Fibroblast of lung (primary cell): ENCODE measurements at regions not wholly inside any gene's neighbourhood (a gene's known extent, or its start where the extent isn't known, plus 50 kb on each side); places are given as distances from the start of the nearest gene placed in this dataset.
A peak's percentile ranks its signal among the peaks of the same experiment; 100 is the strongest.

ENCODE experiments used
- DNase-seq, 2 donors: peaks; one replicate each; pipeline versions ENCODE4 v3.0.0 to v3.0.0-alpha.2; 2010; ENCODE audit warnings: low read depth in 2 of 2
- H2AFZ ChIP-seq: 2 replicates; pipeline ENCODE4 v1.5.1; 2012; ENCODE audit warnings: low read length, control low read depth, inconsistent platforms
- H3K27ac ChIP-seq: 2 replicates; pipeline ENCODE4 v1.5.1; 2011; ENCODE audit warnings: low read length, control low read depth; ENCODE audit not compliant: insufficient read depth
- H3K27me3 ChIP-seq: 2 replicates; pipeline ENCODE4 v1.5.1; 2011; ENCODE audit warnings: mild to moderate bottlenecking, low read length; ENCODE audit not compliant: control insufficient read depth, insufficient read depth
- H3K36me3 ChIP-seq: 2 replicates; pipeline ENCODE4 v1.5.1; 2011; ENCODE audit warnings: low read length; ENCODE audit not compliant: control insufficient read depth, insufficient read depth
- H3K4me1 ChIP-seq: 2 replicates; pipeline ENCODE4 v1.5.1; 2011; ENCODE audit warnings: low read length; ENCODE audit not compliant: control insufficient read depth, insufficient read depth; ENCODE audit errors: extremely low read depth
- H3K4me2 ChIP-seq: 2 replicates; pipeline ENCODE4 v1.5.1; 2011; ENCODE audit warnings: low read length, control low read depth; ENCODE audit not compliant: insufficient read depth; ENCODE audit errors: extremely low read depth
- H3K4me3 ChIP-seq, 4 experiments: fragments of 200-600 bp in 1 of 4; sonication (generic) in 1 of 4; replicated peaks in 1 of 4; 2 replicates each; pipeline ENCODE4 v1.5.1; 2011 to 2016; ENCODE audit warnings: low read length in 4 of 4, low read depth in 3 of 4, mild to moderate bottlenecking in 3 of 4, control low read depth in 2 of 4, inconsistent platforms in 1 of 4, mixed read lengths in 1 of 4; ENCODE audit not compliant: insufficient read depth in 1 of 4; ENCODE audit errors: control extremely low read depth in 1 of 4
- H3K79me2 ChIP-seq: 2 replicates; pipeline ENCODE4 v1.5.1; 2012; ENCODE audit warnings: mild to moderate bottlenecking, low read length, inconsistent platforms; ENCODE audit not compliant: control insufficient read depth, insufficient read depth
- H3K9ac ChIP-seq: 2 replicates; pipeline ENCODE4 v1.5.1; 2011; ENCODE audit warnings: mild to moderate bottlenecking, low read length, control low read depth; ENCODE audit not compliant: insufficient read depth
- H3K9me3 ChIP-seq: 2 replicates; pipeline ENCODE4 v1.5.1; 2012; ENCODE audit warnings: low read depth, low read length; ENCODE audit not compliant: control insufficient read depth, insufficient read depth
- H4K20me1 ChIP-seq: 2 replicates; pipeline ENCODE4 v1.5.1; 2011; ENCODE audit warnings: low read length; ENCODE audit not compliant: control insufficient read depth, insufficient read depth; ENCODE audit errors: extremely low read depth
- CTCF ChIP-seq, 2 donors: IDR thresholded peaks in 1 of 2; conservative IDR thresholded peaks in 1 of 2; 1 replicate in 1 of 2; 2 replicates in 1 of 2; pipeline ENCODE4 v1.5.1; 2011 to 2012; ENCODE audit warnings: low read length in 2 of 2, control low read depth in 1 of 2, inconsistent platforms in 1 of 2, low read depth in 1 of 2, mild to moderate bottlenecking in 1 of 2
- EZH2 ChIP-seq: IDR thresholded peaks from 2 replicates; pipeline ENCODE4 v1.5.1; 2012; ENCODE audit warnings: low read length, control low read depth, mild to moderate bottlenecking; ENCODE audit errors: missing control alignments

GRCh38 chr14:80395031-80395430 is 183.7 kb upstream of the DIO2 start:
- Histone ChIP-seq H3K9ac (no peak overlapping the region), H3K79me2 (no peaks in the 10 kb centered on the region), H3K36me3 (no peaks in the 10 kb centered on the region), H3K4me3 (no peak overlapping the region), H4K20me1 (no peaks in the 10 kb centered on the region), H3K4me1 (no peaks in the 10 kb centered on the region), H2AFZ (no peak overlapping the region), H3K27me3 (no peaks in the 10 kb centered on the region), H3K4me2 (no peak overlapping the region), H3K27ac (no peak overlapping the region), H3K9me3 (no peaks in the 10 kb centered on the region)
- TF ChIP-seq EZH2 (no peak), CTCF (conservative IDR thresholded peaks at IDR 0.05 in 1 of 2, IDR thresholded peaks at IDR 0.05 in 1 of 2; ENCODE audit: low read depth in 1 of 2, low read length in 2 of 2) (no peak)
- DNase-seq: peak in 1 of 2 donors; percentile 23

- Histone ChIP-seq H3K4me2 (no peak overlapping the region), H3K79me2 (no peaks in the 10 kb centered on the region), H3K4me3 (no peak overlapping the region), H3K36me3 (no peaks in the 10 kb centered on the region), H3K27ac (no peak overlapping the region), H3K9me3 (no peaks in the 10 kb centered on the region), H3K27me3 (no peaks in the 10 kb centered on the region), H3K4me1 (peaks cover 3% of the 10 kb centered on the region), H2AFZ (no peak overlapping the region), H3K9ac (no peak overlapping the region), H4K20me1 (no peaks in the 10 kb centered on the region)
- peak in 1 of 2 donors; percentile 24 for DNase-seq
- TF ChIP-seq EZH2 (no peak), CTCF (conservative IDR thresholded peaks at IDR 0.05 in 1 of 2, IDR thresholded peaks at IDR 0.05 in 1 of 2; ENCODE audit: low read depth in 1 of 2, low read length in 2 of 2) (no peak)
These were observed 182.5 kb upstream of the DIO2 start for GRCh38 chr14:80393766-80394165.

DNA sequence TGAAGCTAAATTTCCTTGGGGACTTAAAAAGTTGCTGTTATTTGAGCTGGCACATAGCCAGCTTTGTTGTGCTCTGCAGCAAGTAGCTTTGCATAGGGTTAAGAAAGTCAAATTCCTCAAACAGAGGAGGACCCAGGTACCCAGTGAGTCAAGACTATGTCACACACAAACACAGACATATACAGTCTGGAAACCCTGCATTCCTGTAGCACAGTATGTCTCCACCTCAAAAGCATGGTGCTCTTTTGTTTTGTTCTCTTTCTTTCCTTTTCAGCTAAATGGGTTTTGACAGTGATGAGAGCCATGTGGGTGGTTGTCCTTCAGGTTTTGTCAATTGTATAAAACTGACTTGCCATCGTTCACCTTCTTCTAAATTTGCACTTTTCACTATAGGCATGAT is 179.6 kb upstream of the DIO2 start:
- H3K79me2 ChIP-seq: no peaks in the 10 kb centered on the region
- DNase-seq: peak in 1 of 2 donors; percentile 90
- TF ChIP-seq CTCF (conservative IDR thresholded peaks at IDR 0.05 in 1 of 2, IDR thresholded peaks at IDR 0.05 in 1 of 2; ENCODE audit: low read depth in 1 of 2, low read length in 2 of 2) (no peak), EZH2 (no peak)
- no peak overlapping the region for H3K9ac ChIP-seq
- no peaks in the 10 kb centered on the region for H3K36me3 ChIP-seq
- H3K4me1 ChIP-seq: peaks cover 6% of the 10 kb centered on the region
- no peak overlapping the region for H3K27ac ChIP-seq
- H3K27me3 ChIP-seq: no peaks in the 10 kb centered on the region
- no peak overlapping the region for H2AFZ ChIP-seq
- H4K20me1 ChIP-seq: no peaks in the 10 kb centered on the region
- H3K4me3 ChIP-seq: no peak overlapping the region
- H3K9me3 ChIP-seq: no peaks in the 10 kb centered on the region
- no peak overlapping the region for H3K4me2 ChIP-seq
